Epithelial cell of esophagus (primary cell): ENCODE measurements at regions not wholly inside any gene's neighbourhood (a gene's known extent, or its start where the extent isn't known, plus 50 kb on each side); places are given as distances from the start of the nearest gene placed in this dataset.

Source experiments
- DNase-seq: peaks from one replicate; pipeline ENCODE4 v3.0.0; 2010; ENCODE audit warnings: low read depth
- H3K4me3 ChIP-seq: 2 replicates; pipeline ENCODE4 v1.5.1; 2011; ENCODE audit warnings: mild to moderate bottlenecking, low read length, control low read depth
- TF ChIP-seq, protein P1 (sequence below): IDR thresholded peaks from 2 replicates; pipeline ENCODE4 v1.5.1; 2011; ENCODE audit warnings: low read depth, mild to moderate bottlenecking, low read length, control low read depth, inconsistent platforms; ENCODE audit not compliant: insufficient read depth; ENCODE audit errors: missing control alignments

DNA sequence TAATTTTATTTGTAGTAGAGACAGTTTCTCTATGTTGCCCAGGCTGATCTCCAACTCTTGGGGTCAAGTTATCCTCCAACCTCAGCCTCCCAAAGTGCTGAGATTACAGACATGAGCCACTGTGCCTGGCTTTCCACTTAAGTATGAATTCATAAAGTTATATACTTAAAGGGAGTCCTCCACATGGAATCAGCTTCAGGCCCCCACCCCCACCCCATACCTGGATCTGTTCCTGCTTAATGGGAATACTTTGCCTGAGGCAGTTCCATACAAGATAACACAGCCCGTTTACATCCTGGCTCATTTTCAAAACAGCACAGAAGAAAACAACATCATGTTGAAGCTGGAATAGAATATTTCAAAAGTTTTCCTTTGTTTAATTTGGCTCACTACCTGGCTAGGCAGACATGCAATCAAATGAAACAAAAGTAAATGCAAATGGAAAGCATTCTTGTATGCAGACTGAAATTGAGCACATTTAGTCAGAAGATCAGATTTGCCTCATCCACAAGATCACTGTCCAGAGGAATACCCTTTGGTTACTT is 82.4 kb downstream of the FAT3 start:
- DNase-seq = peak; percentile 24
- TF ChIP-seq, protein P1, sequence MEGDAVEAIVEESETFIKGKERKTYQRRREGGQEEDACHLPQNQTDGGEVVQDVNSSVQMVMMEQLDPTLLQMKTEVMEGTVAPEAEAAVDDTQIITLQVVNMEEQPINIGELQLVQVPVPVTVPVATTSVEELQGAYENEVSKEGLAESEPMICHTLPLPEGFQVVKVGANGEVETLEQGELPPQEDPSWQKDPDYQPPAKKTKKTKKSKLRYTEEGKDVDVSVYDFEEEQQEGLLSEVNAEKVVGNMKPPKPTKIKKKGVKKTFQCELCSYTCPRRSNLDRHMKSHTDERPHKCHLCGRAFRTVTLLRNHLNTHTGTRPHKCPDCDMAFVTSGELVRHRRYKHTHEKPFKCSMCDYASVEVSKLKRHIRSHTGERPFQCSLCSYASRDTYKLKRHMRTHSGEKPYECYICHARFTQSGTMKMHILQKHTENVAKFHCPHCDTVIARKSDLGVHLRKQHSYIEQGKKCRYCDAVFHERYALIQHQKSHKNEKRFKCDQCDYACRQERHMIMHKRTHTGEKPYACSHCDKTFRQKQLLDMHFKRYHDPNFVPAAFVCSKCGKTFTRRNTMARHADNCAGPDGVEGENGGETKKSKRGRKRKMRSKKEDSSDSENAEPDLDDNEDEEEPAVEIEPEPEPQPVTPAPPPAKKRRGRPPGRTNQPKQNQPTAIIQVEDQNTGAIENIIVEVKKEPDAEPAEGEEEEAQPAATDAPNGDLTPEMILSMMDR = no peak
- no peak overlapping the region for H3K4me3 ChIP-seq

DNA sequence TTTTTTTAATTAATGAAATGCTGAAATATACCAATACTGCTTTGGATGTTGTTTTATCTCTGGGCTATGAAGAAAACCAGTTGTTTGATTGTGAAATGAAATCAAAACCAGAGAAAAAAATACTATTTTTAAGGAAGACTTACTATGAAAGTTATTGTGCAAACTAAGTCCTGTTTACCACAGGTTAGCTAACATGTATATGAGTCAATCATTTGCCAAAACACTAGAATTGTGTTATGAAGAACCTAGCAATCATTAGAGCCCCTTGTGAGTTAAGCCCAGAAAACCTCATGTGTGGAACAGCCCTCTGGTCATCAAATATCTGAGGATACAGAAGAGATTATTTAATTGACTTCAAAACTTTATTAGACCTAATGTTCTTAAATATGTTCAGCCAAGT is 83.7 kb downstream of the FAT3 start:
- TF ChIP-seq, protein P1 = no peak
- no peak overlapping the region for H3K4me3 ChIP-seq
- DNase-seq = peak; percentile 39

DNA sequence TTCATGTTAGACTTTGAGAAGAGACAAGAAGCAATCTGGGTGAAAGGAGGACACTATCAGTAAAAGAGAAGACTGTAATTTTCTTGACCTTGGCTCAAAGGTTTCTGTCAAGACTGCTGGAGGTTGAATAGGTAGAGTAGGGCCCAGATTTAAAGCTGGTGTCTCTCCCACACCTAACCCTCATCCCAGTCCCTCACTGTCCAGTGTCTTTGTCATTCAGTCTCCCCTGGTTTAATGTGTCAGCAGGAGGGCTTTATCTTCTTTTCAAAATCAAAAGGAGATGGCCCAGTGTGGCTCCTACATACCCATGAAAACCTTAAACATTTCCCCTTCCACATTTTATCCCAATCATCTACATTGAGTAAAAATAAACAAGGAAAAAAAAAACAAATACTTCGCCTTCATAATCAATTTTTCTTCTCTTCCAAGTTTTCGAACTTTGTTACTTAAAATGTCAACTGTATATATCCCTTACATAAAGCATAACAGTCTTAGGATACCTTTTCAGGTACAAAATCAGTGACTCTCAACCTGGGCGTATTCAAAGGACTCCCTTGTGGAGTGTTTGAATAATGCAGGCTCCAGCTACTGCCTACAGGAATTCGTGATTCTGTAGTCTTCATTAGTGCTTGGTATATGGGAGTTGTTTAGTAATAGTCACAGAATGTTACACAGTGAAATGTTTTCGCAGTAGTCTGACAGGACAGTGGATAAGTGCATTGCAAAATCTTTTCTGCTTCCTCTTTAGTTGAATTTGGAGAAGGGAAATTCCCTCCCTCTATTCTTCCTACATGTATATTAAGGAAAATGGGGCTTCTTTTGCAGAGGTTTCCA is 87.2 kb downstream of the FAT3 start:
- TF ChIP-seq, protein P1 = peak; percentile 34
- peak; percentile 62 for DNase-seq
- H3K4me3 ChIP-seq = no peak overlapping the region

DNA sequence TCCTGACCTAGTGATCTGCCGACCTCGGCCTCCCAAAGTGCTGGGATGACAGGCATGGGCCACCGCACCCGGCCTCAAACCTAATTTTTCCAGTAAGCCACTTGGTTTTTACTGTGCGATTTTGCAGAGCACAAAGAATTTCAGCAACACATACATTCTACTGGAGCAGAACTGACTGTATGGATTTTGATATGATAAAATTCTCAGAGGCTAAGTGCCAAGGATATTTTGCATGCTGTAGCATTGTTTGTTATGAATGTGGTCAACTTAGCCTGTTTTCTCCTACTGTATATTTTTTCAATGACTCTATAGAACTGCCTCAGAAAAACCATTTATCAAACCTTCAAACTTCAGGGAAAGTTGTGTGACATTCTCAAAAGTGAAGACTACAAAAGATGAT is 89.2 kb downstream of the FAT3 start:
- TF ChIP-seq, protein P1 = no peak
- H3K4me3 ChIP-seq = no peak overlapping the region
- no peak for DNase-seq

DNA sequence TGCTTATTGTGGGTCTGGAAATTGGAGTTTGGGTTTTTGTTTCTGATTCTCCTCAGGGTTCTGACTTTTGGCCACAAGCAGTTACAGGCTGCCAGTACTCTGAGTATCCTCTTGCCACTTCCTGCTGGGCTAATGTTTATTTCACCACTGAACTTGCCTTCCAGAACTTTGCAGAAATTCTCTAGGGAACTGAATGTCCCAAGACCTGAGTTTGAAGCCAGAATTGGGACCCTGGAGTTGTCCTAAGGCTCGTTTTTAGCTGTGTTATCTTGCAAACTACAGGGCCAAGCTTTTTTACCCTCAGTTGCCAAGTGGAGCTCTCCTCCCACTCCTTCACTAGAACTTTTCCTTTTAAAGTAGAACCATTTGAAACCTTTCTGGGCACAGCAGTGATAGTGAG is 89.9 kb downstream of the FAT3 start:
- TF ChIP-seq, protein P1 = no peak
- no peak for DNase-seq
- H3K4me3 ChIP-seq = no peak overlapping the region

DNA sequence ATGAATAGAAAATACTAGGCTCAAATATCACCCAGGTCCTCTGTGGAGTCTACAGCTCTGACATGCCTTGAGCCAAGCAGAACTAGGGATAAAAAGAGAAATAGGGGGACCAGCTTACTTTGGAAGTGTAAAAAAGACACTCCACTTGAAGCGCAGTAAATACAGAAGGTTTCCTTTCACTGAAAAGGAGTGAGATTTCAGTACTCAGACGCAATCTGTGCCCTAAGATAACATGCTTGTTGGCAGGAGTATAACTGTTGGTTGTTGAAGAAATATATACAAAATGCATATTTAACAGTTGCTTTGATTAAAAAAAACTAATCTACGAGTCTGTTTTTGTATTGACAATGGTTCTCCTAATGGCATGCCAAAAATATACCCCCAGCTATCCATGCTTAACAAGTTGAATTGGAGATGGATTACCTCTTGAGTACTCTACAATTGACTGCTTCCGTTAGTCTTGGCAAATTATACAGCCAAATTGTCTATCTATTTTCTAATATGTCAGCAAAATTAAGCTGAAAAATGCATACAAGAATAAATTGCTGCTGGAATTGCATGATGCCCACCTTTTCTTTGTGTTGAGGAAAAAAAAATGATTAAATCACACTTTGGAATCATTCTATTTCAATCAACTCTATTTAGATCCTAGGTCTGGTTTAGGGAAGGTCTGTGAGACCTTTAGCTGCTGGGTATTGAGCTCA is 91.6 kb downstream of the FAT3 start:
- TF ChIP-seq, protein P1 = no peak
- no peak for DNase-seq
- no peak overlapping the region for H3K4me3 ChIP-seq
